ENCODE measurements at regions not wholly inside any gene's neighbourhood (a gene's known extent, or its start where the extent isn't known, plus 50 kb on each side); places are given as distances from the start of the nearest gene placed in this dataset.

- TF ChIP-seq EZH2 (IDR thresholded peaks at IDR 0.05; ENCODE audit: borderline replicate concordance, low read length), result no peak
- no peak for TF ChIP-seq CTCF (IDR thresholded peaks at IDR 0.05; ENCODE audit: low read length)
These were observed 335.3 kb downstream of the SOX4 start for GRCh38 chr6:21928827-21929226.

All from OCI-LY1 (cell line).